ENCODE measurements at regions not wholly inside any gene's neighbourhood (a gene's known extent, or its start where the extent isn't known, plus 50 kb on each side); places are given as distances from the start of the nearest gene placed in this dataset.
"Not testable (repeated sequence)": the region's sequence is repeated elsewhere in the genome, so short reads cannot be mapped to it uniquely, and the experiment has no call there.

DNA sequence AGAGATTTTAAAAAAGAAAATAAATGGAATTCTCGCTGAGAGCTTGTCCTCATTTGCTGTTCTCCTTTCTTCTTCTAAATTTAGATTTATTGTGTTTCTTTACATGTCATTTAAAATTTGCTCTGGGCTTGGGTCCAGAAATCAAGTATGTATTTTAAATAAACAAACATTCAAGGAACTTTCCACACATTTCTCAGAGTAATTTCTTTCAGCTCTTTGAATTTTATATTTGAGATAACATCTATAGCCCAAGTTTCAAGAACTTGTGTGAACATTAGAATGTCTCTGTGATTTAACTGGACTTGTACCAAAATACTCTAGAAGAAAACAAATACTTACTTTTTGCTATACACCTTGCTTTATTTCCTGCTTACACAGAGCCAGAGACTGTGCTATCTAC, 192.3 kb downstream of the TMEM200A start:
- no peaks in the 10 kb centered on the region for H3K36me3 ChIP-seq (replicated peaks in 1 of 2; ENCODE audit: control insufficient read depth in 2 of 2, insufficient read depth in 2 of 2, low read length in 2 of 2)
- H3K23ac ChIP-seq (ENCODE audit: low read depth, low read length, poor library complexity), result no peak overlapping the region
- no peak overlapping the region for H3K27ac ChIP-seq (replicated peaks; ENCODE audit: low read length)
- no peak for DNase-seq (ENCODE audit: low spot score)
- H2AFZ ChIP-seq (ENCODE audit: low read length), result no peak overlapping the region
- H3K27me3 ChIP-seq (ENCODE audit: control insufficient read depth in 3 of 3, insufficient read depth in 3 of 3, low read depth in 1 of 3, low read length in 3 of 3), result no peaks in the 10 kb centered on the region
- H3K9me3 ChIP-seq (replicated peaks in 1 of 2; ENCODE audit: control insufficient read depth in 2 of 2, insufficient read depth in 1 of 2, low read depth in 1 of 2, low read length in 2 of 2), result no peaks in the 10 kb centered on the region
- no peak overlapping the region for H2AK5ac ChIP-seq (ENCODE audit: low read depth, low read length)
- no peak overlapping the region for H4K8ac ChIP-seq (ENCODE audit: low read depth, low read length)
- H2BK120ac ChIP-seq (ENCODE audit: low read depth, low read length), result no peak overlapping the region
- no peaks in the 10 kb centered on the region for H3K4me1 ChIP-seq (ENCODE audit: control insufficient read depth in 2 of 2, insufficient read depth in 1 of 2, low read depth in 1 of 2, low read length in 2 of 2)
- no CpG with 5 or more reads among the region's 1 CpG for WGBS, 2 donors (ENCODE audit: extremely low coverage in 2 of 2, insufficient read length in 2 of 2, insufficient replicate concordance in 1 of 2)
- H3K9ac ChIP-seq (ENCODE audit: low read depth, low read length, poor library complexity), result no peak overlapping the region
- H3K14ac ChIP-seq (ENCODE audit: low read length), result no peak overlapping the region
- H3K79me1 ChIP-seq (ENCODE audit: low read depth, low read length), result no peaks in the 10 kb centered on the region
- H3K18ac ChIP-seq (ENCODE audit: low read length), result no peak overlapping the region
- no peak overlapping the region for H2BK5ac ChIP-seq (ENCODE audit: low read length)
- H3K4me2 ChIP-seq (ENCODE audit: insufficient read depth, low read length, poor library complexity, severe bottlenecking), result no peak overlapping the region
- H2BK15ac ChIP-seq (ENCODE audit: low read length), result no peak overlapping the region
- H3K4ac ChIP-seq (ENCODE audit: low read length), result no peak overlapping the region
- H4K91ac ChIP-seq (ENCODE audit: low read depth, low read length, poor library complexity), result no peak overlapping the region
- no peak overlapping the region for H2BK12ac ChIP-seq (ENCODE audit: low read length)
- H3K4me3 ChIP-seq (ENCODE audit: low read length in 2 of 2), result no peak overlapping the region

DNA sequence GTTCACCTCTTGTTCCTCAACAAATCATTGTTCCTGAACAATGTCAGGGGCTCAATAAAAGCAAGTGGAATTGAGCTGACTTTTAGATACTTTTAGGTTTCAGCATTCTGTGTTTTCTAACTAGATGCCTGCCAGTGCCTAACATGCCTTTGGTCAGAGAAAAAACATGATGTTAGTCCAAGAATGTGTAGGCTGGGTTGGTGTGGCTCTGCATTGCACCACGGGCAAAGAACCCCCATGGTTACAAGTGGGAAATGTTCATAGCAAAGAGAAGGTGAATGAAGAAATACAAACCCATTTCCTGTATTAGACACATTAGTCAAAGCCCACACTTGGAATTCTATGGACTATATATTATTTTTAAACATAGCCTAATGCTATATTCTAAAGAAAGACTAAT, 193.3 kb downstream of the TMEM200A start:
- no peaks in the 10 kb centered on the region for H3K79me1 ChIP-seq (ENCODE audit: low read depth, low read length)
- no CpG with 5 or more reads among the region's 1 CpG for WGBS, 2 donors (ENCODE audit: extremely low coverage in 2 of 2, insufficient read length in 2 of 2, insufficient replicate concordance in 1 of 2)
- no peak overlapping the region for H3K18ac ChIP-seq (ENCODE audit: low read length)
- H2BK15ac ChIP-seq (ENCODE audit: low read length), result no peak overlapping the region
- no peak overlapping the region for H2BK120ac ChIP-seq (ENCODE audit: low read depth, low read length)
- H2AFZ ChIP-seq (ENCODE audit: low read length), result no peak overlapping the region
- H4K91ac ChIP-seq (ENCODE audit: low read depth, low read length, poor library complexity), result no peak overlapping the region
- no peak overlapping the region for H3K23ac ChIP-seq (ENCODE audit: low read depth, low read length, poor library complexity)
- H4K8ac ChIP-seq (ENCODE audit: low read depth, low read length), result no peak overlapping the region
- H3K4me2 ChIP-seq (ENCODE audit: insufficient read depth, low read length, poor library complexity, severe bottlenecking), result no peak overlapping the region
- no peak overlapping the region for H3K27ac ChIP-seq (replicated peaks; ENCODE audit: low read length)
- H3K4ac ChIP-seq (ENCODE audit: low read length), result no peak overlapping the region
- H3K9ac ChIP-seq (ENCODE audit: low read depth, low read length, poor library complexity), result no peak overlapping the region
- H3K4me1 ChIP-seq (ENCODE audit: control insufficient read depth in 2 of 2, insufficient read depth in 1 of 2, low read depth in 1 of 2, low read length in 2 of 2), result no peaks in the 10 kb centered on the region
- H3K36me3 ChIP-seq (replicated peaks in 1 of 2; ENCODE audit: control insufficient read depth in 2 of 2, insufficient read depth in 2 of 2, low read length in 2 of 2), result no peaks in the 10 kb centered on the region
- H2BK12ac ChIP-seq (ENCODE audit: low read length), result no peak overlapping the region
- H3K27me3 ChIP-seq (ENCODE audit: control insufficient read depth in 3 of 3, insufficient read depth in 3 of 3, low read depth in 1 of 3, low read length in 3 of 3), result no peaks in the 10 kb centered on the region
- no peak overlapping the region for H2BK5ac ChIP-seq (ENCODE audit: low read length)
- no peak overlapping the region for H2AK5ac ChIP-seq (ENCODE audit: low read depth, low read length)
- H3K9me3 ChIP-seq (replicated peaks in 1 of 2; ENCODE audit: control insufficient read depth in 2 of 2, insufficient read depth in 1 of 2, low read depth in 1 of 2, low read length in 2 of 2), result no peaks in the 10 kb centered on the region
- no peak for DNase-seq (ENCODE audit: low spot score)
- H3K14ac ChIP-seq (ENCODE audit: low read length), result no peak overlapping the region
- H3K4me3 ChIP-seq (ENCODE audit: low read length in 2 of 2), result no peak overlapping the region

DNA sequence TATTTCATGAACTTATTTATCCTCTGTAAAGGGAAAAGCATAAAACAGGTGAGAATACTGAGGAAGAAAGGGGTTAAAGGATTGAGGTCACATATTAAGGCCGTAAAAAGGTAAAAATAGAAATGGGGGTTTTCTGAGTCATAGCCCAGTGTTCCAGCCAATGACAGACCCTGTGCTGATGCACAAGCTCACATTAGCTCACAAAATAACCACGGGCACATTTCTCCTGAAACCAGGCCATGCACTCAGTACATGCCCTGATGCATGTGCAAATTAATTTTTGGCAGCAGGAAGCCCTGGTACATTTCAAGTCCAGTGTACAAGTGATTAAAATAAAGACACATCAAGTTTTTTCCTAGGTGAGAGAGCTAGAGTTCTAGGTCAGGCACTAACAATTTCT, 194.4 kb downstream of the TMEM200A start:
- H3K4me1 ChIP-seq (ENCODE audit: control insufficient read depth in 2 of 2, insufficient read depth in 1 of 2, low read depth in 1 of 2, low read length in 2 of 2), result no peaks in the 10 kb centered on the region
- H3K36me3 ChIP-seq (replicated peaks in 1 of 2; ENCODE audit: control insufficient read depth in 2 of 2, insufficient read depth in 2 of 2, low read length in 2 of 2), result no peaks in the 10 kb centered on the region
- WGBS, 2 donors (ENCODE audit: extremely low coverage in 2 of 2, insufficient read length in 2 of 2, insufficient replicate concordance in 1 of 2), result no CpG with 5 or more reads among the region's 2 CpGs
- no peaks in the 10 kb centered on the region for H3K27me3 ChIP-seq (ENCODE audit: control insufficient read depth in 3 of 3, insufficient read depth in 3 of 3, low read depth in 1 of 3, low read length in 3 of 3)
- no peak overlapping the region for H4K8ac ChIP-seq (ENCODE audit: low read depth, low read length)
- H3K18ac ChIP-seq (ENCODE audit: low read length), result no peak overlapping the region
- DNase-seq (ENCODE audit: low spot score), result no peak
- no peak overlapping the region for H2BK12ac ChIP-seq (ENCODE audit: low read length)
- no peak overlapping the region for H4K91ac ChIP-seq (ENCODE audit: low read depth, low read length, poor library complexity)
- no peak overlapping the region for H2BK120ac ChIP-seq (ENCODE audit: low read depth, low read length)
- no peak overlapping the region for H3K4me2 ChIP-seq (ENCODE audit: insufficient read depth, low read length, poor library complexity, severe bottlenecking)
- no peak overlapping the region for H2AK5ac ChIP-seq (ENCODE audit: low read depth, low read length)
- H2BK15ac ChIP-seq (ENCODE audit: low read length), result no peak overlapping the region
- no peak overlapping the region for H3K9ac ChIP-seq (ENCODE audit: low read depth, low read length, poor library complexity)
- H3K27ac ChIP-seq (replicated peaks; ENCODE audit: low read length), result no peak overlapping the region
- no peak overlapping the region for H3K4me3 ChIP-seq (ENCODE audit: low read length in 2 of 2)
- H2AFZ ChIP-seq (ENCODE audit: low read length), result no peak overlapping the region
- H3K9me3 ChIP-seq (replicated peaks in 1 of 2; ENCODE audit: control insufficient read depth in 2 of 2, insufficient read depth in 1 of 2, low read depth in 1 of 2, low read length in 2 of 2), result no peaks in the 10 kb centered on the region
- no peak overlapping the region for H2BK5ac ChIP-seq (ENCODE audit: low read length)
- no peak overlapping the region for H3K14ac ChIP-seq (ENCODE audit: low read length)
- no peak overlapping the region for H3K4ac ChIP-seq (ENCODE audit: low read length)
- no peaks in the 10 kb centered on the region for H3K79me1 ChIP-seq (ENCODE audit: low read depth, low read length)
- no peak overlapping the region for H3K23ac ChIP-seq (ENCODE audit: low read depth, low read length, poor library complexity)

DNA sequence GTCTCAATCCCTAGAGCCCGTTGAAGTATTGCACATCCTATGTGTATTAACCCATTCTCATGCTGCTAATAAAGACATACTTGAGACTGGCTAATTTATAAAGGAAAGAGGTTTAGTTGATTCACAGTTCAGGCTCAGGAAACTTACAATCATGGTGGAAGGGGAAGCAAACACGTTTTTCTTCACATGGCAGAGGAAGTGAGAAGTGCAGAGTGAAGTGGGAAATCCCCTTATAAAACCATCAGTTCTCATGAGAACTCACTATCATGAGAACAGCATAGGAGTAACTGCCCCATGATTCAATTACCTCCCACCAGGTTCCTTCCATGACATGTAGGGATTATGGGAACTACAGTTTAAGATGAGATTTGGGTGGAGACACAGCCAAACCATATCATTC, 195.3 kb downstream of the TMEM200A start:
- not testable (repeated sequence) for H3K4me2 ChIP-seq (ENCODE audit: insufficient read depth, low read length, poor library complexity, severe bottlenecking); H3K27ac ChIP-seq (replicated peaks; ENCODE audit: low read length); H3K4ac ChIP-seq (ENCODE audit: low read length); H3K9ac ChIP-seq (ENCODE audit: low read depth, low read length, poor library complexity); H2AFZ ChIP-seq (ENCODE audit: low read length); H4K8ac ChIP-seq (ENCODE audit: low read depth, low read length); H3K27me3 ChIP-seq (ENCODE audit: control insufficient read depth in 3 of 3, insufficient read depth in 3 of 3, low read depth in 1 of 3, low read length in 3 of 3); H3K18ac ChIP-seq (ENCODE audit: low read length); DNase-seq (ENCODE audit: low spot score); H3K4me1 ChIP-seq (ENCODE audit: control insufficient read depth in 2 of 2, insufficient read depth in 1 of 2, low read depth in 1 of 2, low read length in 2 of 2); H2BK15ac ChIP-seq (ENCODE audit: low read length); H2BK5ac ChIP-seq (ENCODE audit: low read length); H2BK12ac ChIP-seq (ENCODE audit: low read length); H3K79me1 ChIP-seq (ENCODE audit: low read depth, low read length); H3K4me3 ChIP-seq (ENCODE audit: low read length in 2 of 2); H3K36me3 ChIP-seq (replicated peaks in 1 of 2; ENCODE audit: control insufficient read depth in 2 of 2, insufficient read depth in 2 of 2, low read length in 2 of 2); H2AK5ac ChIP-seq (ENCODE audit: low read depth, low read length); H2BK120ac ChIP-seq (ENCODE audit: low read depth, low read length); H3K23ac ChIP-seq (ENCODE audit: low read depth, low read length, poor library complexity); H4K91ac ChIP-seq (ENCODE audit: low read depth, low read length, poor library complexity); H3K14ac ChIP-seq (ENCODE audit: low read length); H3K9me3 ChIP-seq (replicated peaks in 1 of 2; ENCODE audit: control insufficient read depth in 2 of 2, insufficient read depth in 1 of 2, low read depth in 1 of 2, low read length in 2 of 2)
- no CpG with 5 or more reads among the region's 2 CpGs for WGBS, 2 donors (ENCODE audit: extremely low coverage in 2 of 2, insufficient read length in 2 of 2, insufficient replicate concordance in 1 of 2)
